Stomach (tissue), 8 donors: ENCODE measurements at regions not wholly inside any gene's neighbourhood (a gene's known extent, or its start where the extent isn't known, plus 50 kb on each side); places are given as distances from the start of the nearest gene placed in this dataset.

Experiments
- DNase-seq, 2 donors: peaks; one replicate each; pipeline versions ENCODE4 v3.0.0 to v3.0.0-alpha.2; 2013 to 2019
- H3K27ac ChIP-seq, 5 donors: fragments of 200-600 bp in 4 of 5; sonication (generic) in 4 of 5; one replicate each; pipeline ENCODE4 v1.5.1; 2013 to 2019; ENCODE audit warnings: mild to moderate bottlenecking in 1 of 5, moderate library complexity in 1 of 5
- H3K27me3 ChIP-seq, 3 donors: fragments of 200-600 bp; sonication (generic); one replicate each; pipeline ENCODE4 v1.5.1; 2017 to 2019; ENCODE audit warnings: mixed run types in 1 of 3
- H3K36me3 ChIP-seq, 4 donors: fragments of 200-600 bp; sonication (generic); 1 replicate in 3 of 4; 2 replicates in 1 of 4; pipeline ENCODE4 v1.5.1; 2016 to 2019
- H3K4me1 ChIP-seq, 4 donors: fragments of 200-600 bp; sonication (generic); one replicate each; pipeline ENCODE4 v1.5.1; 2016 to 2019
- H3K4me3 ChIP-seq, 4 donors: fragments of 200-600 bp; sonication (generic) in 3 of 4; one replicate each; pipeline ENCODE4 v1.5.1; 2016 to 2019; ENCODE audit warnings: mild to moderate bottlenecking in 1 of 4
- H3K9me3 ChIP-seq, 4 donors: fragments of 200-600 bp; sonication (generic); one replicate each; pipeline ENCODE4 v1.5.1; 2016 to 2019
- CTCF ChIP-seq, 7 experiments: fragments of 450-650 bp in 4 of 7; fragments of 200-600 bp in 3 of 7; sonication (generic) in 3 of 7; IDR thresholded peaks; one replicate each; pipeline ENCODE4 v1.5.1; 2016 to 2019; ENCODE audit warnings: antibody characterized with exemption in 7 of 7, control low read depth in 2 of 7, mild to moderate bottlenecking in 1 of 7
- EP300 ChIP-seq: sonication (generic); formaldehyde crosslinking; IDR thresholded peaks from one replicate; pipeline ENCODE4 v1.6.1; 2017; ENCODE audit warnings: antibody characterized with exemption
- POLR2A ChIP-seq, 4 donors: fragments of 450-650 bp; IDR thresholded peaks; one replicate each; pipeline ENCODE4 v1.6.1; 2016; ENCODE audit warnings: antibody characterized with exemption in 4 of 4, control low read depth in 2 of 4, mild to moderate bottlenecking in 1 of 4, moderate library complexity in 1 of 4
- POLR2AphosphoS5 ChIP-seq, 3 donors: sonication (generic); formaldehyde crosslinking; IDR thresholded peaks; one replicate each; pipeline ENCODE4 v1.6.1; 2016; ENCODE audit warnings: antibody characterized with exemption in 3 of 3
- WGBS, 5 donors: extraction: QIAGEN DNeasy Blood & Tissue Kit in 3 of 5; methylation state at CpG; one replicate each; pipeline versions ENCODE4 v1.1.5 to v1.1.7; 2013 to 2018; 5-methylcytosine and 5-hydroxymethylcytosine counted together
- intact Hi-C: fragments of 100-400 bp; cut with DNase I; formaldehyde crosslinking; loops from one replicate; pipeline ENCODE4 v1.15.1; 2023; ENCODE audit warnings: low total_unique reads
- donor health status: healthy with polysubstance abuse.
- donor health status: Bipolar disorder and iron deficiency.
- donor health status: healthy.

GRCh38 chr4:125430086-125430485 lies 115.3 kb downstream of the FAT4 start:
- Histone ChIP-seq H3K27me3 (no peaks in the 10 kb centered on the region), H3K4me1 (no peaks in the 10 kb centered on the region), H3K27ac (no peak overlapping the region), H3K36me3 (peaks cover 0 to 5% (median 2%) of the 10 kb centered on the region in 4 donors), H3K4me3 (no peak overlapping the region), H3K9me3 (no peaks in the 10 kb centered on the region)
- DNase-seq, result no peak
- TF ChIP-seq POLR2AphosphoS5 (IDR thresholded peaks at IDR 0.05) (no peak), POLR2A (IDR thresholded peaks at IDR 0.05) (no peak), EP300 (no peak), CTCF (IDR thresholded peaks at IDR 0.05) (no peak)
- intact Hi-C loops, result no loop called here
- 70 to 81% (median 77%) methylated on average over 3 to 4 of the region's 4 CpGs for WGBS, 5 donors

DNA sequence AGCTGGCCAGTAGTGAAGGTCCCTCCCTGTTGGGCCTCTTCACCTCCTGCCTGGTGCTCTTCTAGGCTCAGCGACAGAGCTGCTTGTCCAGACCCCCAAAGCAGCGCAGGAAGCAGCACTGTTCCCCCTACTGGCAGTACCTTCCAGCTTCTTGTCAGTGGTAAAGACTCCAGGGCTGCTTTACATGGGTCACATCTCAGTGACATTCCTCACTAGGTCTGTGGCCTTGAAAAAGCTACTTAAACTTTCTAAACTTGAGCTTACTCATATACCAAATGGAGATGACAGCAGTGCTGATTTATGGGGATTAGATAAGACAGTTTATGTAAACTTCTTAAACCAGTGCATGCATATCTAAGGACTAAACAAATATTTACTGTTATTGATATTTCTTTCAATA lies 117.3 kb downstream of the FAT4 start:
- intact Hi-C loops, result no loop called here
- H3K27ac ChIP-seq, result no peak overlapping the region

GRCh38 chr4:125433453-125433852 lies 118.7 kb downstream of the FAT4 start:
- H3K9me3 ChIP-seq, result no peaks in the 10 kb centered on the region
- no peak for DNase-seq
- no peaks in the 10 kb centered on the region for H3K27me3 ChIP-seq
- intact Hi-C loops, result no loop called here
- H3K4me3 ChIP-seq, result no peak overlapping the region
- peak overlapping the region in 1 of 5 donors; percentile 29 for H3K27ac ChIP-seq
- H3K36me3 ChIP-seq, result peaks cover 0 to 5% (median 2%) of the 10 kb centered on the region in 4 donors
- no peak for TF ChIP-seq CTCF (IDR thresholded peaks at IDR 0.05)
- no peak for TF ChIP-seq POLR2A (IDR thresholded peaks at IDR 0.05)
- TF ChIP-seq EP300, result no peak
- no peak for TF ChIP-seq POLR2AphosphoS5 (IDR thresholded peaks at IDR 0.05)
- 52 to 63% (median 62%) methylated on average over 2 of the region's 2 CpGs for WGBS, 5 donors
- no peaks in the 10 kb centered on the region for H3K4me1 ChIP-seq

More for the DNA sequence above, 117.3 kb downstream of the FAT4 start:
- no peaks in the 10 kb centered on the region for H3K9me3 ChIP-seq
- H3K27me3 ChIP-seq, result no peaks in the 10 kb centered on the region
- no peaks in the 10 kb centered on the region for H3K4me1 ChIP-seq
- TF ChIP-seq POLR2A (IDR thresholded peaks at IDR 0.05) (no peak), EP300 (no peak), CTCF (IDR thresholded peaks at IDR 0.05) (no peak), POLR2AphosphoS5 (IDR thresholded peaks at IDR 0.05) (no peak)
- peaks cover 0 to 5% (median 2%) of the 10 kb centered on the region in 4 donors for H3K36me3 ChIP-seq
- DNase-seq, result peak in 1 of 2 donors; percentile 5
- 40 to 66% (median 49%) methylated on average over 2 of the region's 2 CpGs for WGBS, 5 donors
- no peak overlapping the region for H3K4me3 ChIP-seq

GRCh38 chr4:125434136-125434535 lies 119.4 kb downstream of the FAT4 start:
- H3K36me3 ChIP-seq, result peaks cover 0 to 5% (median 2%) of the 10 kb centered on the region in 4 donors
- H3K4me1 ChIP-seq, result no peaks in the 10 kb centered on the region
- DNase-seq, result no peak
- H3K4me3 ChIP-seq, result no peak overlapping the region
- WGBS, 5 donors, result 84 to 90% (median 87%) methylated on average over 3 of the region's 3 CpGs
- TF ChIP-seq EP300 (no peak), POLR2AphosphoS5 (IDR thresholded peaks at IDR 0.05) (peak in 1 of 3 donors; percentile 34), POLR2A (IDR thresholded peaks at IDR 0.05) (no peak), CTCF (IDR thresholded peaks at IDR 0.05) (no peak)
- intact Hi-C loops, result no loop called here
- no peak overlapping the region for H3K27ac ChIP-seq
- no peaks in the 10 kb centered on the region for H3K9me3 ChIP-seq
- no peaks in the 10 kb centered on the region for H3K27me3 ChIP-seq
